ENCODE measurements at regions not wholly inside any gene's neighbourhood (a gene's known extent, or its start where the extent isn't known, plus 50 kb on each side); places are given as distances from the start of the nearest gene placed in this dataset.
A peak's percentile ranks its signal among the peaks of the same experiment; 100 is the strongest.

DNA sequence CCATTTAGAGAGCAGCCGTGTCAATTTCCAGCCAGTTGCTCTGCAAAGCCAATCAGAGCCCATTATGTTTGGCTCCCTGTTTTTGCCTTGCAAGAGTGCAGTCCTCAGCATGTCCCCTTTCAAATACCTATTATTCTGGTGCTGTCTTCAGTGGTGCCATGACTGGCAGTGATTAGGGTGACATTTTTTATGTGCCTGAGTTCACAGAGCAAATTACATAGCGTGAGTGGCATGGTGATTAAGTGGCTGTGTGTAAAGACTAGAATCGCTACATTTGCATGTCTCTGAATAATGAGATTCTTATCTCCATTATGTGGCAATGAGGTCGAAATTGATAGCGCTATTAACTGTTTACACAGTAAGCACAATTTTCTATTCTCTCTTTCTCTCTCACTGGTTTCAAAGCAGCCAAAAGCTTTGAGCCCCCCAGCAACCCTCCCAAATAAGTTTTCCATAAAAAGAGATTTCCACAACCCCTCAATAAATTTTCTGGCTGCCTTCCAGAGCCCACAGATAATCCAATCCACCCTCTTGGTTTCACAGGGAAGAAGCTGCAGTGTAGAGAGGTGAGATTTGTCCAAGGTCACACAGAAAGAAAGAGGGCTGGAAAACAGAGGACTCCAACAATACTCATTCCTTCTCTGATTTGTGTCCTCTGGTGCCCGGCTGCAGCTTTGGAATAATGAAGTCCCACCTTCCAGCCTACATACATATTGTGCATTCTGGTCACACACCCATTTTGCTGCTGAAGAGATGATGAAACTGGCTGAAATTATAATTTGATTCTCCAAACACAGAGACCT, 58.8 kb upstream of the NUDT4 start:
- no peak overlapping the region for H3K4me3 ChIP-seq (ENCODE audit: control insufficient read depth, low read depth, low read length)
- TF ChIP-seq, protein P1, sequence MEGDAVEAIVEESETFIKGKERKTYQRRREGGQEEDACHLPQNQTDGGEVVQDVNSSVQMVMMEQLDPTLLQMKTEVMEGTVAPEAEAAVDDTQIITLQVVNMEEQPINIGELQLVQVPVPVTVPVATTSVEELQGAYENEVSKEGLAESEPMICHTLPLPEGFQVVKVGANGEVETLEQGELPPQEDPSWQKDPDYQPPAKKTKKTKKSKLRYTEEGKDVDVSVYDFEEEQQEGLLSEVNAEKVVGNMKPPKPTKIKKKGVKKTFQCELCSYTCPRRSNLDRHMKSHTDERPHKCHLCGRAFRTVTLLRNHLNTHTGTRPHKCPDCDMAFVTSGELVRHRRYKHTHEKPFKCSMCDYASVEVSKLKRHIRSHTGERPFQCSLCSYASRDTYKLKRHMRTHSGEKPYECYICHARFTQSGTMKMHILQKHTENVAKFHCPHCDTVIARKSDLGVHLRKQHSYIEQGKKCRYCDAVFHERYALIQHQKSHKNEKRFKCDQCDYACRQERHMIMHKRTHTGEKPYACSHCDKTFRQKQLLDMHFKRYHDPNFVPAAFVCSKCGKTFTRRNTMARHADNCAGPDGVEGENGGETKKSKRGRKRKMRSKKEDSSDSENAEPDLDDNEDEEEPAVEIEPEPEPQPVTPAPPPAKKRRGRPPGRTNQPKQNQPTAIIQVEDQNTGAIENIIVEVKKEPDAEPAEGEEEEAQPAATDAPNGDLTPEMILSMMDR (IDR thresholded peaks at IDR 0.05; ENCODE audit: control insufficient read depth, insufficient read depth, low read depth, low read length, missing control alignments): no peak
- no peak for DNase-seq (ENCODE audit: low read depth)

DNA sequence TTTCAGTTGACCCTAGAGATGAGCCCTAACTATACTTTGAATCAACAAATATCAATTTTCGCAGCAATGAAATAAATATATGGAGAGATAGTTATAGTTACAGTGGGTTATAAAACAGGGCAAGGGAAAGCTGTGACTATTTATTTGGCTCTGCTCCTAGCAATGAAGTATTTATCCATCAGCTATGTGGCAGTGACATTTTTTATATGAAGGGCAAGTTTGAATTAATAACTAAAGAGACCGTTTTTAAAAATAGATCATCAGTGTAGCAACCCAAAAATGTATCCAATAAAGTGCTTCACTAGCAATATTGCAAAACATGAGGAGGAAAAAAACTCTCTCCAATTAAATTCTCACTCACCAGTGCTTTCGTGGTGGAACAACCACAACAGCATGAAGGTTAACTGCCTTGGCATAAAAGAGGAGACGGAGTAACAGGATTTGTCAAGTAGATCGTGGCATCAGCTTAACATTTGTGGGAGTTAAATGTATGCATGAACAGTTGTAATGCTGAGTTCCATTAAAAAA, 58.1 kb upstream of the NUDT4 start:
- peak; percentile 75 for DNase-seq (ENCODE audit: low read depth)
- H3K4me3 ChIP-seq (ENCODE audit: control insufficient read depth, low read depth, low read length): no peak overlapping the region
- TF ChIP-seq, protein P1 (IDR thresholded peaks at IDR 0.05; ENCODE audit: control insufficient read depth, insufficient read depth, low read depth, low read length, missing control alignments): no peak

DNA sequence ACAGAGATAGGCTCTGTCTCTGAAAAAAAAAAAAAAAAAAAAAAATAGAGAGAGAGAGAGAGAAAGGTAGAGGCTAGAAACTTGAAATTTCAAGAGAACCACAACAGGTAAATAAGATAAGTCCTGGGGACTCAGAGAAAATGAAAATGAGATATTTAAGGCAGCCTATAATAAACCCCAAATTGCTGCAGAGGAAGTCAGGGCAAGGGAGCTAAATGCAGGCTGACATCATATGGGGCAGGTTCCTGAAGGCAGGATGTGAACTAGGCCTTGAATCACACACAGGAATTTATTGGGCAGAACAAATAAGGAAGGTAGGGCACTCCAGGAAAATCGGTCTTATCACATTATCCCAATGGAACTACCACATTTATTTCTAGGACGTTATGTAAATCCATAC, 54.9 kb upstream of the NUDT4 start:
- TF ChIP-seq, protein P1 (IDR thresholded peaks at IDR 0.05; ENCODE audit: control insufficient read depth, insufficient read depth, low read depth, low read length, missing control alignments): no peak
- DNase-seq (ENCODE audit: low read depth): peak; percentile 39
- no peak overlapping the region for H3K4me3 ChIP-seq (ENCODE audit: control insufficient read depth, low read depth, low read length)

DNA sequence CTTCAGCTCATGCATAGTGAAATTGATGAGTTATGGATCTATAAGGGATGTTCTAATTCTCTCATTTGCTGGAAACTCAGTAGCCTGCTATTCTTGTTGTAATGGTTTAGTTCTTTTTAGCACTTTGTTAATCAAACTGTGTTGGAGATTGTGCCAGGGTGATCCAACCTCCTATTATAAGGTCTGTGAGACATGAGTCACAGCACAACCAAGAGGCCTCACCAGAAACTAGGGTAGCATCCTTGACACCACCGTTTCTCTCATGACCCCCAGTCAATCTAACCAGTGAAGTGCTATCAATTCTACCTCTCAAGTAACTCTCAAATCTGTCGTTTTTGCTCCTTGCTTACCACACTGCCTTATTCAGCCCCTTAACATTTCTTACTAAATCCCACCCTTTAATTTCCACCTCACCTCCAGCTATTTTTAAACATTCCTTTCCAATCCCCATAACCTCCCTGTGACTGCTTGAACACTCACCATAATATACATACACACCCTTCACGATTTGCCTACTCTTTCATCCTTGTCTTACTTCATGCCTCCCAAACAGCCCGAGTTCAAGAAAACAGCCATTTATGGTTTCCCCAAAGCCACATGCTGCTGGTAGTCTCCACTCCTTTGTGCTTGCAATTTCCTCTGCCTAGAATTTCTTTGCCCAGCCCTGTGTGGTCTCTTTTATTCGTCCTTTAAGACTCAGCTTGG, 53.9 kb upstream of the NUDT4 start:
- DNase-seq (ENCODE audit: low read depth): no peak

DNA sequence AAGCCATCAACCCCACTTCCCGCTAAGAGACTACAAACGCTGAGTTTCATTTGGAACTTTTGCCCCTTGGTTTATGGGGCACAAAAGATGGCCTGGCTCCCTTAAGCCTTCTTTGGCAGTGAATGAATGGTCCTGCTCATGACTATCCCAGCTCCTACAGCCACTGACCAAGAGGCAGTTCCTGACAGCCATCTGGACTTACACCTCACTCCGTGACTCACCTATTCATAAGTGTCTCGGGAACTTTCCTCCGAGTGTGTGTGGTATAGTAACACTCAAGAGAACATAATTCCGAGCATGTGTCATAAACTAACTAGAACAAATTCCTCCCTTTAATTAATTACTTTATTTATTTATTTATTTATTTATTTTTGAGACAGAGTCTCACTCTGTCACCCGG, 51.9 kb upstream of the NUDT4 start:
- TF ChIP-seq, protein P1 (IDR thresholded peaks at IDR 0.05; ENCODE audit: control insufficient read depth, insufficient read depth, low read depth, low read length, missing control alignments): no peak
- no peak for DNase-seq (ENCODE audit: low read depth)
- H3K4me3 ChIP-seq (ENCODE audit: control insufficient read depth, low read depth, low read length): no peak overlapping the region

More for the DNA sequence above, 53.9 kb upstream of the NUDT4 start:
- TF ChIP-seq, protein P1 (IDR thresholded peaks at IDR 0.05; ENCODE audit: control insufficient read depth, insufficient read depth, low read depth, low read length, missing control alignments): no peak
- no peak overlapping the region for H3K4me3 ChIP-seq (ENCODE audit: control insufficient read depth, low read depth, low read length)
